Activated CD4-positive, alpha-beta T cell treated with anti-CD3 and anti-CD28 coated beads, Interleukin-2, amount 10 ng/mL, durations not matched to agents 7 days and 5 days (primary cell): ENCODE measurements at regions not wholly inside any gene's neighbourhood (a gene's known extent, or its start where the extent isn't known, plus 50 kb on each side); places are given as distances from the start of the nearest gene placed in this dataset.

Experiments
- CTCF ChIA-PET: fragments of 350-600 bp; sonication (Branson Sonifier 250); formaldehyde crosslinking; loops from one replicate; lab custom pipeline; 2021; ENCODE audit warnings: antibody characterized with exemption; lab: Charles Lee
- POLR2A ChIA-PET: fragments of 350-600 bp; sonication (Branson Sonifier 250); formaldehyde crosslinking; loops from one replicate; lab custom pipeline; 2021; ENCODE audit warnings: antibody characterized with exemption; lab: Charles Lee
- DNase-seq: peaks from one replicate; pipeline ENCODE4 v3.0.0-alpha.2; 2020
- H3K27ac Mint-ChIP-seq: one replicate; pipeline ENCODE4 v1.8.0; 2021; ENCODE audit warnings: mild to moderate bottlenecking, moderate library complexity, mixed read lengths
- H3K27me3 Mint-ChIP-seq: one replicate; pipeline ENCODE4 v1.8.0; 2021; ENCODE audit warnings: mixed read lengths
- H3K36me3 Mint-ChIP-seq: one replicate; pipeline ENCODE4 v1.8.0; 2021; ENCODE audit warnings: low read depth, mixed read lengths
- H3K4me1 Mint-ChIP-seq: one replicate; pipeline ENCODE4 v1.8.0; 2021; ENCODE audit warnings: mixed read lengths
- H3K4me3 Mint-ChIP-seq: one replicate; pipeline ENCODE4 v1.8.0; 2021; ENCODE audit warnings: mild to moderate bottlenecking, moderate library complexity, mixed read lengths
- H3K9me3 Mint-ChIP-seq: one replicate; pipeline ENCODE4 v1.8.0; 2021; ENCODE audit warnings: mixed read lengths

DNA sequence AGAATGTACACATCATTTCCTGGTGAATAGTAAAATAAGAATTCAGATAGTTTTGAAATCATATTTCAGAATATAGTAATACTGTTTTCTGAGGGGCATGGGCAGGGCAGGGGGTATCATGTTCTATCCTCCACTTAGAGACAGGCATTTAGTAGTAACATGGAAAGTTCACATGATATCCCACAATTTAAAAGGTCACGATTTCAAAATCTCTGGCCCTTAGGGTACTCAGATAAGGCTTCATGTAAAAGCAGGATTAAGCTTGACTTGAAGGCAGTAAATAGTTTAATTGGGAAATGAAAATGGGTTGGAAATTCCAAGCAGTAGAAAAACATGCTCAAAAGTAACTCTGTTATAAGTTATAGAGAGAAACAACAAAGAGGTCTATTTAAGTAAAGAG is 353.2 kb upstream of the AGTR1 start:
- ChIA-PET CTCF (no interaction called here), POLR2A (no interaction called here)

DNA sequence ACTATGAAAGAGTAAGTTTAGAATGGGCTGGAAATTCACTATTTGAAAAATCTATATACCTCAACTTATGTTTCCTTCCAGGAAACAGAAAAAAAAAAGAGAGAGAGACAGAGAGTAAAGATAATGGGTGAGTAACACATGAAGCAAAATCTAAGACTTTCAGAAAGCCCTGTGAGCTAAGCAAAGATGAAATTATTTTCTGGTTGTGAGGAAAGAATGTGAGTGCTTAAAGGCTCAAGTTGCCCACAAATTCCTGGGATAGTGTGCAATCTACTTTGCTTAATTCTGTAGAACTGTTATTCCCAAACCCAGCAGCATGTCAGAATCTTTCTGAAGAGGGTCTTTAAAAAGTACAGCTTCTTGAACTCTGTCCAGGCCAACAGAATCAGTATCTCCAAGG is 337.7 kb upstream of the AGTR1 start:
- H3K4me3 Mint-ChIP-seq: no peak overlapping the region
- H3K9me3 Mint-ChIP-seq: peaks cover 2% of the 10 kb centered on the region
- no peak overlapping the region for H3K27ac Mint-ChIP-seq
- no peaks in the 10 kb centered on the region for H3K4me1 Mint-ChIP-seq
- no peaks in the 10 kb centered on the region for H3K36me3 Mint-ChIP-seq
- ChIA-PET CTCF (no interaction called here), POLR2A (no interaction called here)
- DNase-seq: no peak
- H3K27me3 Mint-ChIP-seq: no peaks in the 10 kb centered on the region

More for the DNA sequence above, 353.2 kb upstream of the AGTR1 start:
- Mint-ChIP-seq H3K27ac (no peak overlapping the region), H3K4me1 (no peaks in the 10 kb centered on the region), H3K9me3 (peaks cover 4% of the 10 kb centered on the region), H3K27me3 (no peaks in the 10 kb centered on the region), H3K4me3 (no peak overlapping the region), H3K36me3 (no peaks in the 10 kb centered on the region)
- no peak for DNase-seq

DNA sequence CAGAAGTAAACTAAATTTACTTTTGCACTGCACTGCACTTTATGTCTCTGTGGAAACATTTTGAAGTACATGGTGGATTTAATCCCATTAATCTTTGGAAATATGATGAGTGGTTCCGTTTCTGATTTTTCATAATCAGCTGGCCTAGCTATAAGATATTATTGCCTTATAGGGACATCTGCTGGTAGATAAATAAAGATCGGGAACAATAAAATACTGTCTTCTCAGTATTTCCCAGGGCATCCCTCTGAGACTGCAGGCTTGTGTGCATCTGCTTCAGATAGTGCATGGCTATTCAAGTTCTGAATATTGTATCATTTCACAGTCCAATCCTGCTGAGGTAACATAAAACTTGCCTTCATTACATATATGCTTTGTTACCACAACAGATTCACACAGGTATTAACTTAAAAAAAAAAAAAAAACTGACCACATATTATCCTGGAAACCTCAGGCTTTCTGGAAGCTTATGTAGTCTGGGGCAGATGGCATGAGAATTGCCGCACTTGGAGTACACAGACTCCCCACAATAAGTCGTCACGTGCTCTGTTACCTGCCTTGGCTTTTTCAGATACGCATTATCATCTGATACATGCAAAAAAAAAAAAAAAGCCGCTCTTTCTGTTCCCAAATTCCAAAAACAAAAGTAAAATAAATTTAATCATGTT is 330.8 kb upstream of the AGTR1 start:
- DNase-seq: no peak
- Mint-ChIP-seq H3K4me1 (no peaks in the 10 kb centered on the region), H3K4me3 (no peak overlapping the region), H3K36me3 (no peaks in the 10 kb centered on the region), H3K27me3 (no peaks in the 10 kb centered on the region), H3K9me3 (peaks cover 2% of the 10 kb centered on the region), H3K27ac (no peak overlapping the region)
- POLR2A ChIA-PET: no interaction called here
- CTCF ChIA-PET: no interaction called here

DNA sequence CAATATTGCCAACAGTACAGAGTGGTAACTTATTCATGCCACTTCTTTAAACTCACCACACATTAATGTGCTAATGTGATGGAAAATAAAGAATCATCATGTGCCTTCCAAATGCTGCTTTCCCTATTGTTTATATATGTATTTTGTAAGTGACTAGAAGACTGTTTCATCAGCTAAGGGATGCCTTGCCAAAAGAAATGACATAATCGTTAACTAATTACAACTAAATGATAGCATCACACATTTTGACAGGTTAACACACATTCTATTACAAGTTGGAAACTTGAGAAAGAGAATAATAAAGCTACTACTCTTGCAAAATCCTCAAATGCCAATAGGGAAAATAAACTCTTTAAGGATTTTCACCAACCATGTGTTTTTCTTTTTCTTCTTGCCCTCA is 329.9 kb upstream of the AGTR1 start:
- Mint-ChIP-seq H3K4me3 (no peak overlapping the region), H3K27me3 (no peaks in the 10 kb centered on the region), H3K36me3 (no peaks in the 10 kb centered on the region), H3K27ac (no peak overlapping the region), H3K9me3 (peaks cover 2% of the 10 kb centered on the region), H3K4me1 (no peaks in the 10 kb centered on the region)
- ChIA-PET POLR2A (no interaction called here), CTCF (no interaction called here)
- no peak for DNase-seq

DNA sequence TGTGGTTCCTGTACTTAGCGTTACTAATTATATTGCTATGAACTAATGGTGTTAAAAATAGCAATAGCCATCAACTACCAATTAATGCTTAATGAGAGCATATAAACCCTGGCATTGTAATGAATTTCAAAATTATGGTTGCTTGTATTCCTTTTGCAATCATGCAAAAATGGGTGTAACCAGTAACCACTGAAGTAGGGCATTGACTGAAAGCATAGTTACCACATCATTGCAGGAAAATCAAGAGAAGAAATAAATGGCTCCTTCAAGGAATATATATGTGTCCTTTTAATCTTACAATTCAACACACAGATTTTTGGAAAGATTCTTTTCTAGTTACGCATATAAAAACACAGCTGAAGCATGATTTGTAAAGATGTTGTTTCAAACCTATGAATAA is 328.3 kb upstream of the AGTR1 start:
- H3K4me1 Mint-ChIP-seq: no peaks in the 10 kb centered on the region
- POLR2A ChIA-PET: no interaction called here
- H3K36me3 Mint-ChIP-seq: no peaks in the 10 kb centered on the region
- H3K4me3 Mint-ChIP-seq: no peak overlapping the region
- DNase-seq: no peak
- H3K27ac Mint-ChIP-seq: no peak overlapping the region
- H3K9me3 Mint-ChIP-seq: peaks cover 2% of the 10 kb centered on the region
- H3K27me3 Mint-ChIP-seq: no peaks in the 10 kb centered on the region
- CTCF ChIA-PET: no interaction called here

GRCh38 chr3:148372206-148372875 is 325.4 kb upstream of the AGTR1 start:
- Mint-ChIP-seq H3K4me1 (no peaks in the 10 kb centered on the region), H3K27ac (no peak overlapping the region)

GRCh38 chr3:148373961-148374360 is 323.7 kb upstream of the AGTR1 start:
- Mint-ChIP-seq H3K36me3 (no peaks in the 10 kb centered on the region), H3K27ac (no peak overlapping the region), H3K27me3 (no peaks in the 10 kb centered on the region), H3K9me3 (no peaks in the 10 kb centered on the region), H3K4me1 (no peaks in the 10 kb centered on the region), H3K4me3 (no peak overlapping the region)
- POLR2A ChIA-PET: no interaction called here
- DNase-seq: no peak
- CTCF ChIA-PET: no interaction called here

More at GRCh38 chr3:148372206-148372875, 325.4 kb upstream of the AGTR1 start:
- H3K27me3 Mint-ChIP-seq: no peaks in the 10 kb centered on the region
- no peak for DNase-seq
- no peaks in the 10 kb centered on the region for H3K36me3 Mint-ChIP-seq
- H3K4me3 Mint-ChIP-seq: no peak overlapping the region
- ChIA-PET POLR2A (no interaction called here), CTCF (no interaction called here)
- H3K9me3 Mint-ChIP-seq: no peaks in the 10 kb centered on the region

DNA sequence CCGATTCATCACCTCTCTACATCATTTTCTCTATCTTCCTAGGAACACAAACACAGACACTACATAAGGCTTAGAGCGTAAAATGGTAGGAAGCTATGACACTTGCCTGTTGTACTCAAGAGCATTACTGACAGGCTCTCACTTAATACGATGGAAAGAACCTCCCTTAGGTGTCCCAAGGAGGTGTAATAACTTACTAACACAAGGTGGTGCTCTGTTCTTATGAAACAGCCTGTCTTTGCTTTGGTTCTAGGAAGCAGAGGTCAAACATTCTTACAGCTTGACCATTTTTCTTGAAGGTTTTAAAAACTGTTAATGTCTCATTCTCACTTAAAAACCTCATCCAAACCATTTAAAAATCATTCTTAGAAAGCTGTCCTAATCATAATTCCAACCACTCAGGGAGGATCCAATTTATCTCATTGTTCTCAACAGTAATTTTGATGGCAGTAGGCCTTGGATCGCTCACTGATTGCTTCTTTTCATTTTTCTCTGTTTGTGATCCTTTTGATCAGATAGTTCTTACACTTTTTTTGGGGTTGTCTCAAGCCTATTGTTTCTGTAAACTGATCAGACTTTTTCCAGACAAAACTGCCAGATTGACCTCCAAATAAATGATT is 317.8 kb upstream of the AGTR1 start:
- POLR2A ChIA-PET: no interaction called here
- no peaks in the 10 kb centered on the region for H3K9me3 Mint-ChIP-seq
- CTCF ChIA-PET: interaction anchor here (0.7 kb wide), 1 partner anchor 1685 kb away, joined by 4 read pairs; no protein-coding TSS in a partner anchor
- H3K27me3 Mint-ChIP-seq: no peaks in the 10 kb centered on the region
- no peak overlapping the region for H3K27ac Mint-ChIP-seq
- no peaks in the 10 kb centered on the region for H3K4me1 Mint-ChIP-seq
- no peaks in the 10 kb centered on the region for H3K36me3 Mint-ChIP-seq
- H3K4me3 Mint-ChIP-seq: no peak overlapping the region
- DNase-seq: no peak

DNA sequence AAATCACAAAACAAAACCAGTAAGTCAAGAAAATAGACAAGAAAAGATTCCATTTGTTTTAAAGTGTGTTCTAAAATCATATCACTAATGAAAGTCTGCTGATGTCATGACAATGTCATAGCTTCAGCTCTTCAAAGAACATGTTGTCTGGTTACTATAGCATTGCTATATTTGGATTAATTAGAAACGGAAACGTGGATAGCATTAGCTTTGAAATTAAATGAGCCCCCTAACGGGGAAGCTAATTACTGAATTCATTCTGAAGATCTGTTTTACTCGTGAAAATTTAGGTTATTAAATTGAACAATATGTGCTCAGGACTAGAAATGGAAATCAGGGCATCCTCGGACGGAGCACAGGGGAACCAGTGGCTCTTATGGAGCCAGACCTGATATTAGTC is 316.7 kb upstream of the AGTR1 start:
- ChIA-PET CTCF (no interaction called here), POLR2A (no interaction called here)
- H3K27me3 Mint-ChIP-seq: no peaks in the 10 kb centered on the region
- H3K36me3 Mint-ChIP-seq: no peaks in the 10 kb centered on the region
- no peaks in the 10 kb centered on the region for H3K9me3 Mint-ChIP-seq
- no peaks in the 10 kb centered on the region for H3K4me1 Mint-ChIP-seq
- DNase-seq: no peak
- H3K27ac Mint-ChIP-seq: no peak overlapping the region
- no peak overlapping the region for H3K4me3 Mint-ChIP-seq

GRCh38 chr3:148389916-148390315 is 307.8 kb upstream of the AGTR1 start:
- no peaks in the 10 kb centered on the region for H3K9me3 Mint-ChIP-seq
- CTCF ChIA-PET: no interaction called here

DNA sequence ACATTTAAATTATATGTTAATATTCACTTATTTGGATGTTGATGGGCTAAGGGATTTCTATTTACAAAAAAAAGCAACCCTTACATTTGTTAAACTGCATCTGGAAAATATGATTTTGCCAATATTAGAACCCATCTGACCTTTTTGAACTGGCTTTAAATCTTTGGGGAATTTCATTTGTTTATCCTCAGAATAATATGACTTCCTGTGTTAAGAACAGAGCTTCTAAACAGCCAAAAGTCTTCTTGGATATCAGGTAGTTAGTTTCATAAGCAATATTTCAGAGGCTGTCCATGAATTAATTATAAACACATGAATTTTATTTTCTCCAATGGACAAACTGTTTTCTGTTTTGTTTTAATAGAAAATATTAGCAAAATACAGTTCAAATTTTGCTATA is 301.9 kb upstream of the AGTR1 start:
- Mint-ChIP-seq H3K9me3 (no peaks in the 10 kb centered on the region), H3K27me3 (no peaks in the 10 kb centered on the region), H3K27ac (no peak overlapping the region), H3K36me3 (no peaks in the 10 kb centered on the region), H3K4me3 (no peak overlapping the region), H3K4me1 (no peaks in the 10 kb centered on the region)
- ChIA-PET POLR2A (no interaction called here), CTCF (no interaction called here)
- DNase-seq: no peak

More at GRCh38 chr3:148389916-148390315, 307.8 kb upstream of the AGTR1 start:
- H3K36me3 Mint-ChIP-seq: no peaks in the 10 kb centered on the region
- DNase-seq: no peak
- H3K4me1 Mint-ChIP-seq: no peaks in the 10 kb centered on the region
- no peaks in the 10 kb centered on the region for H3K27me3 Mint-ChIP-seq
- H3K4me3 Mint-ChIP-seq: no peak overlapping the region
- POLR2A ChIA-PET: no interaction called here
- no peak overlapping the region for H3K27ac Mint-ChIP-seq

DNA sequence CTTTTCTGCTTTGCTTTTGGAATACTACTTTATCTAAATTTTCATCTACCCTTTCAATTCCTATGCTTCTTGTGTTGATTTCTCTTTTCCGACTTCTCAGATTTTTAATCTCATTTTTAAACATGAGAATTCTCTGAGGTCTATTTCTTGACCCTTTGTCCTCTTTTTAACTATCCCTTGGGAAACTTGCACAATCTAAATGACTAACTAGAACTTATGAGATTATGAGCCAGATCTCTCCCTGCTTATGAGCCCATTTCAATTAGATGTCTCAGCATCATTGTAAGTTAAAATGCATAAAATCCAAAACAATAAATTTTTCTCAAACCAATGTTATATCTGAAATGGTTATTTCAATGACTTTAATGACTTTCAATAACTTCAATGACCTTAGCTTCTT is 296.9 kb upstream of the AGTR1 start:
- H3K36me3 Mint-ChIP-seq: no peaks in the 10 kb centered on the region
- H3K4me1 Mint-ChIP-seq: no peaks in the 10 kb centered on the region
- POLR2A ChIA-PET: no interaction called here
- H3K27ac Mint-ChIP-seq: no peak overlapping the region
- H3K4me3 Mint-ChIP-seq: no peak overlapping the region
- H3K27me3 Mint-ChIP-seq: no peaks in the 10 kb centered on the region
- no peaks in the 10 kb centered on the region for H3K9me3 Mint-ChIP-seq
- CTCF ChIA-PET: no interaction called here
- DNase-seq: no peak

DNA sequence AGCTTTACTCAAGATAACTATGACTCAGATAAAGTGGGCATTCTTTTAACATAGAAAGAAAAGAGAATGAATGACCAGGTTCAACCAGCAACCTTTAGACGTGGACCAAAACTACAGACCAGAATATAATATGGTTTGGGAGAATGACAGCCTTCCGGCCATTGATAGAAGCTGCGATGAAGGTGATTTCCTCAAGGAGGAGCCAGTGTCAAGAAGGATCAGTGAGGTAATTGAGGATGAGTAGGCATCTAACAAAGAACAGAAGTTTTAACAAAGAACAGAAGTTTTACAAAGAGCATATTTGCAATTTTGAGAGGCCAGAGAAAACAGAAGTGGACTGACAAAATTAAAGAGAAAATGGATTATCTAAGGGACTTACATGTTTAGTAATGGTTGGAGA is 289.0 kb upstream of the AGTR1 start:
- H3K27me3 Mint-ChIP-seq: no peaks in the 10 kb centered on the region
- no peak overlapping the region for H3K4me3 Mint-ChIP-seq
- no peak for DNase-seq
- H3K36me3 Mint-ChIP-seq: no peaks in the 10 kb centered on the region
- ChIA-PET CTCF (no interaction called here), POLR2A (no interaction called here)
- H3K9me3 Mint-ChIP-seq: peaks cover 9% of the 10 kb centered on the region
- H3K27ac Mint-ChIP-seq: no peak overlapping the region
- H3K4me1 Mint-ChIP-seq: no peaks in the 10 kb centered on the region
